HL-60/S4 treated with retinoic acid at 250 ng/mL for 4 days and 3 days (cell line): ENCODE measurements at regions not wholly inside any gene's neighbourhood (a gene's known extent, or its start where the extent isn't known, plus 50 kb on each side); places are given as distances from the start of the nearest gene placed in this dataset.
"Not testable (repeated sequence)": the region's sequence is repeated elsewhere in the genome, so short reads cannot be mapped to it uniquely, and the experiment has no call there.

Experiments
- in situ Hi-C: fragments of 300-500 bp; cut with MboI; formaldehyde crosslinking; loops from 2 replicates; pipeline ENCODE4 v1.7.0; 2022; ENCODE audit warnings: low sequenced_read_pairs

GRCh38 chr12:59059088-59059935 is 139.0 kb upstream of the LRIG3 start:
- in situ Hi-C loops: no loop called here

- in situ Hi-C loops: no loop called here
Measured at GRCh38 chr12:59056966-59057365, 136.7 kb upstream of the LRIG3 start.

- in situ Hi-C loops: no loop called here
Measured at GRCh38 chr12:59055204-59055860, 135.0 kb upstream of the LRIG3 start.

GRCh38 chr12:59053266-59053899 is 133.1 kb upstream of the LRIG3 start:
- in situ Hi-C loops: not testable (repeated sequence)

GRCh38 chr12:59046763-59047534 is 126.6 kb upstream of the LRIG3 start:
- in situ Hi-C loops: no loop called here

- in situ Hi-C loops: no loop called here
Measured at GRCh38 chr12:59044791-59045190, 124.5 kb upstream of the LRIG3 start.

- in situ Hi-C loops: no loop called here
Measured at GRCh38 chr12:59041241-59042121, 121.2 kb upstream of the LRIG3 start.

GRCh38 chr12:59040656-59041055 is 120.4 kb upstream of the LRIG3 start:
- in situ Hi-C loops: no loop called here

GRCh38 chr12:59040043-59040442 is 119.7 kb upstream of the LRIG3 start:
- in situ Hi-C loops: no loop called here

GRCh38 chr12:59039005-59039404 is 118.7 kb upstream of the LRIG3 start:
- in situ Hi-C loops: no loop called here

- in situ Hi-C loops: no loop called here
Measured at GRCh38 chr12:59036973-59037762, 116.9 kb upstream of the LRIG3 start.

GRCh38 chr12:59036347-59036746 is 116.0 kb upstream of the LRIG3 start:
- in situ Hi-C loops: no loop called here

GRCh38 chr12:59031313-59031712 is 111.0 kb upstream of the LRIG3 start:
- in situ Hi-C loops: no loop called here

- in situ Hi-C loops: no loop called here
Measured at GRCh38 chr12:59030415-59030814, 110.1 kb upstream of the LRIG3 start.

- in situ Hi-C loops: no loop called here
Measured at GRCh38 chr12:59027199-59027598, 106.9 kb upstream of the LRIG3 start.

GRCh38 chr12:59023861-59024424 is 103.6 kb upstream of the LRIG3 start:
- in situ Hi-C loops: no loop called here

- in situ Hi-C loops: no loop called here
Measured at GRCh38 chr12:59020073-59020946, 100.0 kb upstream of the LRIG3 start.

- in situ Hi-C loops: no loop called here
Measured at GRCh38 chr12:59014885-59015284, 94.6 kb upstream of the LRIG3 start.
